Keratinocyte (primary cell): ENCODE measurements at regions not wholly inside any gene's neighbourhood (a gene's known extent, or its start where the extent isn't known, plus 50 kb on each side); places are given as distances from the start of the nearest gene placed in this dataset.

Source experiments
- DNase-seq: peaks from one replicate; pipeline ENCODE4 v3.0.0-alpha.2; 2011; ENCODE audit warnings: low read depth, missing footprints, low spot score
- FAIRE-seq: peaks from 2 replicates; lab custom pipeline; 2011; peaks lifted over from hg19 to GRCh38; lab: Jason Lieb, UNC
- H2AFZ ChIP-seq: 2 replicates; pipeline ENCODE4 v1.6.0; 2012; ENCODE audit warnings: low read length, control low read depth, inconsistent platforms; ENCODE audit not compliant: control insufficient read depth
- H3K27ac ChIP-seq: 2 replicates; pipeline ENCODE4 v1.5.1; 2011; ENCODE audit warnings: low read length; ENCODE audit not compliant: control insufficient read depth, insufficient read depth
- H3K27me3 ChIP-seq: 3 replicates; pipeline ENCODE4 v1.6.0; 2011; ENCODE audit warnings: low read length; ENCODE audit not compliant: control insufficient read depth, insufficient read depth; ENCODE audit errors: extremely low read depth
- H3K36me3 ChIP-seq, 2 experiments: 2 replicates in 1 of 2; 3 replicates in 1 of 2; pipeline ENCODE4 v1.5.1; 2011; ENCODE audit warnings: low read length in 2 of 2, mild to moderate bottlenecking in 1 of 2; ENCODE audit not compliant: control insufficient read depth in 2 of 2, insufficient read depth in 2 of 2; ENCODE audit errors: extremely low read depth in 1 of 2
- H3K4me1 ChIP-seq: 3 replicates; pipeline ENCODE4 v1.5.1; 2011; ENCODE audit warnings: low read length; ENCODE audit not compliant: control insufficient read depth, insufficient read depth; ENCODE audit errors: extremely low read depth
- H3K4me2 ChIP-seq: 3 replicates; pipeline ENCODE4 v1.6.0; 2011; ENCODE audit warnings: low read depth, low read length; ENCODE audit not compliant: control insufficient read depth, insufficient read depth; ENCODE audit errors: extremely low read depth
- H3K4me3 ChIP-seq, 3 experiments: fragments of 200-600 bp in 1 of 3; sonication (generic) in 1 of 3; 2 replicates in 2 of 3; 3 replicates in 1 of 3; pipeline ENCODE4 v1.5.1; 2011 to 2016; ENCODE audit warnings: low read length in 3 of 3, mild to moderate bottlenecking in 3 of 3, control low read depth in 2 of 3, inconsistent platforms in 1 of 3, low read depth in 1 of 3, mixed read lengths in 1 of 3, mixed run types in 1 of 3, moderate library complexity in 1 of 3; ENCODE audit not compliant: control insufficient read depth in 2 of 3, insufficient read depth in 2 of 3; ENCODE audit errors: extremely low read depth in 1 of 3
- H3K79me2 ChIP-seq: 2 replicates; pipeline ENCODE4 v1.6.0; 2012; ENCODE audit warnings: low read length; ENCODE audit not compliant: control insufficient read depth, insufficient read depth
- H3K9ac ChIP-seq: 3 replicates; pipeline ENCODE4 v1.6.0; 2011; ENCODE audit warnings: low read length; ENCODE audit not compliant: control insufficient read depth, insufficient read depth; ENCODE audit errors: extremely low read depth
- H3K9me1 ChIP-seq: 3 replicates; pipeline ENCODE4 v1.6.0; 2011; ENCODE audit warnings: low read length; ENCODE audit not compliant: control insufficient read depth, insufficient read depth; ENCODE audit errors: extremely low read depth
- H3K9me3 ChIP-seq: 2 replicates; pipeline ENCODE4 v1.5.1; 2012; ENCODE audit warnings: low read depth, low read length; ENCODE audit not compliant: control insufficient read depth
- H4K20me1 ChIP-seq: 3 replicates; pipeline ENCODE4 v1.6.0; 2011; ENCODE audit warnings: low read length; ENCODE audit not compliant: control insufficient read depth, insufficient read depth; ENCODE audit errors: extremely low read depth
- CTCF ChIP-seq, 3 experiments: IDR thresholded peaks in 1 of 3; conservative IDR thresholded peaks in 1 of 3; optimal IDR thresholded peaks in 1 of 3; 2 replicates in 2 of 3; 3 replicates in 1 of 3; pipeline versions ENCODE3 to v1.5.1; 2011; ENCODE audit warnings: low read length in 3 of 3, mild to moderate bottlenecking in 3 of 3, moderate library complexity in 2 of 3, control low read depth in 1 of 3, inconsistent platforms in 1 of 3; ENCODE audit not compliant: insufficient read depth in 2 of 3; ENCODE audit errors: extremely low read depth in 1 of 3
- EZH2 ChIP-seq: IDR thresholded peaks from one replicate; pipeline ENCODE4 v1.6.1; 2012; ENCODE audit warnings: inconsistent platforms, mild to moderate bottlenecking, low read length, moderate library complexity
- dilution Hi-C: fragments of 300-500 bp; cut with MboI; formaldehyde crosslinking; loops from one replicate; pipeline ENCODE4 v1.7.0; 2020; ENCODE audit warnings: low sequenced_read_pairs; ENCODE audit not compliant: extremely low pct_ligation_motif_present

DNA sequence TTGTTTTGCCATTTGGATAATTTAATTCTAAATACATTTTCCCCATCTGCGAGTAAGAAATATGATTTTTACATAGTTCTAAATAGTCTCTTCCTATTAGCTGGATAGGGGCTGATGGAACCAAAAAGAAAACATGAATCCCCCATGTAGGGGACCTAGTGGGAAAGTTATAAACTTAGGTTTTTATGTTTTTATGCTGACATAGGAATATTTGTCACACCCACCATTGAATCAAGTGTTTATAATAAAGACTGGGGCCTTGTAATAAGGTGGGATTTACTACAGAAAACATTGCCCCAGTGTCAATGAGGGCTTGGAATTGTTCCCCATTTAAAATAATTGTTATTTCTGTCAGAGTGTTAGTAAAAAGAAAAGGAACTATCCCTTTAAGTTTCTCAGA, 2506.6 kb downstream of the PCDH7 start:
- no peak overlapping the region for H3K4me3 ChIP-seq
- no peaks in the 10 kb centered on the region for H3K9me1 ChIP-seq
- no peaks in the 10 kb centered on the region for H4K20me1 ChIP-seq
- no peaks in the 10 kb centered on the region for H3K79me2 ChIP-seq
- H3K4me2 ChIP-seq, result no peak overlapping the region
- H2AFZ ChIP-seq, result no peak overlapping the region
- FAIRE-seq (no peak), DNase-seq (no peak)
- H3K36me3 ChIP-seq, result no peaks in the 10 kb centered on the region
- no peak overlapping the region for H3K9ac ChIP-seq
- H3K27me3 ChIP-seq, result no peaks in the 10 kb centered on the region
- dilution Hi-C loops, result no loop called here
- H3K4me1 ChIP-seq, result no peaks in the 10 kb centered on the region
- H3K27ac ChIP-seq, result no peak overlapping the region
- no peaks in the 10 kb centered on the region for H3K9me3 ChIP-seq
- TF ChIP-seq EZH2 (no peak), CTCF (optimal IDR thresholded peaks at IDR 0.05 in 1 of 3, IDR thresholded peaks at IDR 0.05 in 1 of 3, conservative IDR thresholded peaks at IDR 0.05 in 1 of 3; ENCODE audit: extremely low read depth in 1 of 3, insufficient read depth in 2 of 3, low read length in 3 of 3) (no peak)

DNA sequence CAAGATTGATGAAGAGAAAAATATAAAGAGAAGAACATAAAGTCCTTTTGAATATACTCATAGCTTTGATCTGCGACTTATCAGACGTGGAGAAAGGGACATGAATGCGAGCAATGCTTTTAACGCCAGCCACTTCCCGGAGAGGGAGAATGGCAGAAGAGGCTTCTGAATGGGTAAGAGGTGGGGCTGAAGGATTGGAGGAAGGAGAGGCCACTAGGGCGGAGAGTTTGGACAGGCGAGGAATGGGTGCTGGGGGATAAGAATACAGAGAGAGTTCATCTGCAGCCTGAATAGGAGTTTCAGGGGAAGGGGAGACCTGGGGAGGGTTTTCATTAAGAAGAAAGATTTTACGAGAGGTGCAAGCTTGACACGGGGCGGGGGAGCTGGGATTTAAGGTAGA, 2534.9 kb downstream of the PCDH7 start:
- FAIRE-seq (no peak), DNase-seq (no peak)
- TF ChIP-seq CTCF (optimal IDR thresholded peaks at IDR 0.05 in 1 of 3, IDR thresholded peaks at IDR 0.05 in 1 of 3, conservative IDR thresholded peaks at IDR 0.05 in 1 of 3; ENCODE audit: extremely low read depth in 1 of 3, insufficient read depth in 2 of 3, low read length in 3 of 3), result no peak
- TF ChIP-seq EZH2, result no peak
- H2AFZ ChIP-seq, result no peak overlapping the region
- H3K79me2 ChIP-seq, result no peaks in the 10 kb centered on the region
- no peaks in the 10 kb centered on the region for H3K9me1 ChIP-seq
- no peaks in the 10 kb centered on the region for H3K9me3 ChIP-seq
- dilution Hi-C loops, result no loop called here
- no peak overlapping the region for H3K9ac ChIP-seq
- H3K4me3 ChIP-seq, result no peak overlapping the region
- no peak overlapping the region for H3K4me2 ChIP-seq
- no peaks in the 10 kb centered on the region for H3K27me3 ChIP-seq
- H4K20me1 ChIP-seq, result no peaks in the 10 kb centered on the region
- no peak overlapping the region for H3K27ac ChIP-seq
- no peaks in the 10 kb centered on the region for H3K4me1 ChIP-seq
- no peaks in the 10 kb centered on the region for H3K36me3 ChIP-seq
